RWPE2 (cell line): ENCODE measurements at regions not wholly inside any gene's neighbourhood (a gene's known extent, or its start where the extent isn't known, plus 50 kb on each side); places are given as distances from the start of the nearest gene placed in this dataset.

Source experiments
- ATAC-seq: fragments of 200-7000 bp; cut with Tn5 transposase; 3 replicates; pipeline ENCODE4 v1.9.1; 2021; ENCODE audit warnings: low read depth
- DNase-seq: peaks from one replicate; pipeline ENCODE4 v3.0.0-alpha.2; 2020; ENCODE audit warnings: low spot score
- H3K27ac ChIP-seq: fragments of 450-650 bp; 2 replicates; pipeline ENCODE4 v1.5.1; 2017; ENCODE audit warnings: mild to moderate bottlenecking; ENCODE audit not compliant: poor library complexity, severe bottlenecking
- H3K27me3 ChIP-seq: fragments of 250-450 bp; sonication (Bioruptor Pico); 2 replicates; pipeline ENCODE4 v1.5.1; 2021; ENCODE audit warnings: mild to moderate bottlenecking, moderate library complexity; ENCODE audit not compliant: insufficient read depth, poor library complexity, severe bottlenecking
- H3K36me3 ChIP-seq: fragments of 250-450 bp; sonication (Bioruptor Pico); 2 replicates; pipeline ENCODE4 v1.5.1; 2020; ENCODE audit warnings: low read depth, mild to moderate bottlenecking, moderate library complexity
- H3K4me1 ChIP-seq: fragments of 250-450 bp; sonication (Bioruptor Pico); 2 replicates; pipeline ENCODE4 v1.5.1; 2021; ENCODE audit warnings: mild to moderate bottlenecking, moderate library complexity; ENCODE audit not compliant: insufficient read depth, poor library complexity, severe bottlenecking
- H3K4me3 ChIP-seq: fragments of 250-450 bp; sonication (Bioruptor Pico); 2 replicates; pipeline ENCODE4 v1.5.1; 2021; ENCODE audit warnings: mild to moderate bottlenecking, moderate library complexity; ENCODE audit not compliant: severe bottlenecking
- H3K9me3 ChIP-seq: fragments of 250-450 bp; sonication (Bioruptor Pico); 2 replicates; pipeline ENCODE4 v1.5.1; 2021; ENCODE audit warnings: mild to moderate bottlenecking, moderate library complexity; ENCODE audit not compliant: severe bottlenecking
- TF ChIP-seq, protein P1 (sequence below): fragments of 450-650 bp; IDR thresholded peaks from one replicate; pipeline ENCODE4 v1.5.1; 2017; ENCODE audit warnings: mild to moderate bottlenecking, moderate library complexity; ENCODE audit not compliant: poor library complexity, severe bottlenecking

DNA sequence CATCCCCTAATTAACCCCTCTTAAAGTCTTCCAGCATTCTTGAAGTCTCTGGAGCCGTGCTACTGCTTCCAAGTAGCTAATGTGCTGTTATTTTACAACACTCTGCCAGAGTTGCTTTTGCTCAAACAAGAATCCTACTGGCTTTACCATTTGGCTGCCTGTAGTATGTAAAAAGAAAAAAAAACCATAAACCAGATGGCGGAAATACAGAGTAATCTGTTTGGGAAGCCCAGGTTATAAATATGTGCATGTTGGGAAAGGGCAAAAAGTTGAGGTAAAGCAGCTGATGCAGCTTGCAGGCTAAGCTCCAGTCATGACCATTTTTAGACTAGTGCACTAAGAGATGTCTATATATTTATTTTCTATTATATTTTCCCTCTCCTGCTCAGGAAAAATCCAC, 313.2 kb upstream of the ETAA1 start:
- Histone ChIP-seq H3K27ac (no peak overlapping the region), H3K4me1 (no peaks in the 10 kb centered on the region), H3K4me3 (no peak overlapping the region), H3K27me3 (no peaks in the 10 kb centered on the region), H3K9me3 (no peaks in the 10 kb centered on the region), H3K36me3 (no peaks in the 10 kb centered on the region)
- TF ChIP-seq, protein P1, sequence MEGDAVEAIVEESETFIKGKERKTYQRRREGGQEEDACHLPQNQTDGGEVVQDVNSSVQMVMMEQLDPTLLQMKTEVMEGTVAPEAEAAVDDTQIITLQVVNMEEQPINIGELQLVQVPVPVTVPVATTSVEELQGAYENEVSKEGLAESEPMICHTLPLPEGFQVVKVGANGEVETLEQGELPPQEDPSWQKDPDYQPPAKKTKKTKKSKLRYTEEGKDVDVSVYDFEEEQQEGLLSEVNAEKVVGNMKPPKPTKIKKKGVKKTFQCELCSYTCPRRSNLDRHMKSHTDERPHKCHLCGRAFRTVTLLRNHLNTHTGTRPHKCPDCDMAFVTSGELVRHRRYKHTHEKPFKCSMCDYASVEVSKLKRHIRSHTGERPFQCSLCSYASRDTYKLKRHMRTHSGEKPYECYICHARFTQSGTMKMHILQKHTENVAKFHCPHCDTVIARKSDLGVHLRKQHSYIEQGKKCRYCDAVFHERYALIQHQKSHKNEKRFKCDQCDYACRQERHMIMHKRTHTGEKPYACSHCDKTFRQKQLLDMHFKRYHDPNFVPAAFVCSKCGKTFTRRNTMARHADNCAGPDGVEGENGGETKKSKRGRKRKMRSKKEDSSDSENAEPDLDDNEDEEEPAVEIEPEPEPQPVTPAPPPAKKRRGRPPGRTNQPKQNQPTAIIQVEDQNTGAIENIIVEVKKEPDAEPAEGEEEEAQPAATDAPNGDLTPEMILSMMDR, result no peak
- ATAC-seq (no peak), DNase-seq (no peak)

DNA sequence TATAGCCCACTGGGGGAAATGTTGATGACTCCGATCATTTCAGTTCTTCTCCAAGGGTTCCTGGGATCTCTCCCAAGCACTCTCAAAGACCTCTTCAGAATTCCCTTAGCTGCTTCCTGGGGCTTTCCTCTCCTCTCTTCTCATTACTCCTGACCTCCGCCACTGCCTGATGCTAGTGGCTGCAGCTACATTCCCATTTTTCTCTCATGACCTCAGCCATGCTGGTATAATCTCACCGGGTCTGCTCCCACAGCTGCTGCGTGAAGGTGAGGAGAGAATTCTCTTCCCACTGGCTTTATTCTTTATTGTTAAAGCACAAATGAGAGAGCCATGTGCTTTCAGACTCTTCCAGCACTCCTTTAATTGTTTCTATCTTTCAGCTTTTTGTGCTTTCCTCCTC, 312.0 kb upstream of the ETAA1 start:
- TF ChIP-seq, protein P1, result no peak
- no peaks in the 10 kb centered on the region for H3K27me3 ChIP-seq

DNA sequence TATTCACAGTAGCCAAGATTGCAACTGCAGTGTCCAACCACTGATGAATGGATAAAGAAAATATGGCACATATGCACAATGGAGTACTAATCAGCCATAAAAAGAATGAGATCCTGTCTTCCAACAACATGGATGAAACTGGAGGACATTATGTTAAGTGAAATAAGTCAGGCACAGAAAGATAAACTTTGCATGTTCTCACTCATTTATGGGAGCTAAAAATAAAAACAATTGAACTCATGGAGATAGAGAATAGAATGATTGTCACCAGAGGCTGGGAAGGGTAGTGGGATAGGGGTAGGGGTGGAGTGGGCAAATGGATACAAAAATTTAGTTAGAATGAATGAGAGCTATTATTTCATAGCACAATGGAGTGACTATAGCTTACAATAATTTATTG, 305.5 kb upstream of the ETAA1 start:
- no peak for ATAC-seq
- Histone ChIP-seq H3K4me3 (no peak overlapping the region), H3K36me3 (no peaks in the 10 kb centered on the region), H3K27ac (no peak overlapping the region), H3K4me1 (no peaks in the 10 kb centered on the region), H3K9me3 (no peaks in the 10 kb centered on the region), H3K27me3 (no peaks in the 10 kb centered on the region)
- TF ChIP-seq, protein P1, result no peak
- no peak for DNase-seq

More for the DNA sequence above, 312.0 kb upstream of the ETAA1 start:
- no peak overlapping the region for H3K27ac ChIP-seq
- H3K9me3 ChIP-seq, result no peaks in the 10 kb centered on the region
- DNase-seq (no peak), ATAC-seq (no peak)
- no peaks in the 10 kb centered on the region for H3K36me3 ChIP-seq
- no peak overlapping the region for H3K4me3 ChIP-seq
- no peaks in the 10 kb centered on the region for H3K4me1 ChIP-seq

DNA sequence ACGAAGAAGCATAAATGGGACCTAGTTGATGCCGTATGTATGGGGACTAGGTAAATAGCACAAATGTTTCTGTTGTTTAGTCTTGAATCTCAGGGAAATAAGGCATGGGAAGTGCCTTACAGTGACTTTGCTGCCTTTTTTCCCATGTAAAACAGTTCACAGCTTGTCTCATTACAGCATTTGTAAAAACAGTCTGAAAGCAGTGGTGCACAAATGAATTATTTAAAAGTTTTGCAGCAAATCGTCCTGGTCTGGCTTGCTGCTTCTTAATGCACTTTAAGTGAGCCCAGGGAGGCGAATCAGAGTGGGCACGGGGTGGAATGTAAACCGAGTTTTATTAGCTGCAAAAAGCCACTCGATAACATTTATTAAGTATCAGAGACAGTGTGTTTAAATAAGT, 302.0 kb upstream of the ETAA1 start:
- no peaks in the 10 kb centered on the region for H3K36me3 ChIP-seq
- no peak for ATAC-seq
- no peaks in the 10 kb centered on the region for H3K27me3 ChIP-seq
- no peak for DNase-seq
- no peak overlapping the region for H3K27ac ChIP-seq
- TF ChIP-seq, protein P1, result no peak
- no peak overlapping the region for H3K4me3 ChIP-seq
- no peaks in the 10 kb centered on the region for H3K9me3 ChIP-seq
- no peaks in the 10 kb centered on the region for H3K4me1 ChIP-seq

DNA sequence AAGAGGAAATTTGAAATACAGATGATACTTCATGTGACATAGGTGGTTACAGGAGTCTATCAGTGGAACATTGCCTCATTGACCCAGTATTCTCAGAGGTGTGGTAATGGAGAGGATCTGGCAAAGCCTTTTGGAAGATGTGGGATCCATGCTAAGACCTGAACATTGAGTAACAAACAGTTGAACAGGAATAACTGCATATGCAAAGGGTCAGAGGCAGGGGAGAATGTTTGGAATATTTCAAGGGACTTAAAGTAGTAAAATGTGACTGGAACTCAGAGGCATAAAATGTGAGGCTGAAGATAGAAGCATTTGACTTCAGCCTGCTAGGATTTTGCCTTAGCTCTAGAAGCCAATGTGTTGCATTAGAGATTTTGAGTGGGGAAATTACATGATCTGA, 300.2 kb upstream of the ETAA1 start:
- ATAC-seq (no peak), DNase-seq (no peak)
- Histone ChIP-seq H3K36me3 (no peaks in the 10 kb centered on the region), H3K27ac (no peak overlapping the region), H3K4me1 (no peaks in the 10 kb centered on the region), H3K4me3 (no peak overlapping the region), H3K9me3 (no peaks in the 10 kb centered on the region), H3K27me3 (no peaks in the 10 kb centered on the region)
- TF ChIP-seq, protein P1, result no peak
